IPS-NIHi7 (cell line): ENCODE measurements at regions not wholly inside any gene's neighbourhood (a gene's known extent, or its start where the extent isn't known, plus 50 kb on each side); places are given as distances from the start of the nearest gene placed in this dataset.
"Not testable (repeated sequence)": the region's sequence is repeated elsewhere in the genome, so short reads cannot be mapped to it uniquely, and the experiment has no call there.

Experiments
- DNase-seq: peaks from one replicate; pipeline ENCODE4 v3.0.0; 2012; ENCODE audit warnings: mixed read lengths; ENCODE audit errors: extremely low spot score

DNA sequence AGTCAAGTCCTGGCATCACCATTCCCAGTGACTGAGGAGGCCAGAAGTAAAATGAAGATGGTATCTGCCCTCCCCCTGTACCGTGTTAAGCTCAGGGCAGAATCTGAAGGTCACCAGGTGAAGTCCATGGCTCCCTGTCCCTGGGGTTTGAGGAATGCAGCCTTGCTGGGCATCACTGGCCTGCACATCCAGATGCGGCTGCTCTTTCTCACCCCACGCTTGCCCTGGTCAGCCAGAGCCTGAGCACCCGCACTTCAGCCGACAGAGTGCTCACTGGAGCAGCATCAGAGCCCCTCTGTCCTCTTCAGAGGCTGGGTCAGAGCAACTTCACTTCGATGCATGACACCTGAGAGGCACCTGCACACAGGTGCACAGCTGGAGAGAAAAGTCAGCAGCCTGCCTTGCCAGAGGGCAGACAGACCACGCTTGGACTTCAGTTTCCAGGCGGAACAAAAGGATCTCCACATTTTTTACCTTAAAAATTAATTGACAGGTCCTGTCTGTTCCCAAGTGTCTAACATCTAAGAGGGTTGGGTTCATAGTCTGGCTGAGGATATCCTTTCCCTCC lies 267.3 kb downstream of the ANAPC1 start:
- DNase-seq: no peak

DNA sequence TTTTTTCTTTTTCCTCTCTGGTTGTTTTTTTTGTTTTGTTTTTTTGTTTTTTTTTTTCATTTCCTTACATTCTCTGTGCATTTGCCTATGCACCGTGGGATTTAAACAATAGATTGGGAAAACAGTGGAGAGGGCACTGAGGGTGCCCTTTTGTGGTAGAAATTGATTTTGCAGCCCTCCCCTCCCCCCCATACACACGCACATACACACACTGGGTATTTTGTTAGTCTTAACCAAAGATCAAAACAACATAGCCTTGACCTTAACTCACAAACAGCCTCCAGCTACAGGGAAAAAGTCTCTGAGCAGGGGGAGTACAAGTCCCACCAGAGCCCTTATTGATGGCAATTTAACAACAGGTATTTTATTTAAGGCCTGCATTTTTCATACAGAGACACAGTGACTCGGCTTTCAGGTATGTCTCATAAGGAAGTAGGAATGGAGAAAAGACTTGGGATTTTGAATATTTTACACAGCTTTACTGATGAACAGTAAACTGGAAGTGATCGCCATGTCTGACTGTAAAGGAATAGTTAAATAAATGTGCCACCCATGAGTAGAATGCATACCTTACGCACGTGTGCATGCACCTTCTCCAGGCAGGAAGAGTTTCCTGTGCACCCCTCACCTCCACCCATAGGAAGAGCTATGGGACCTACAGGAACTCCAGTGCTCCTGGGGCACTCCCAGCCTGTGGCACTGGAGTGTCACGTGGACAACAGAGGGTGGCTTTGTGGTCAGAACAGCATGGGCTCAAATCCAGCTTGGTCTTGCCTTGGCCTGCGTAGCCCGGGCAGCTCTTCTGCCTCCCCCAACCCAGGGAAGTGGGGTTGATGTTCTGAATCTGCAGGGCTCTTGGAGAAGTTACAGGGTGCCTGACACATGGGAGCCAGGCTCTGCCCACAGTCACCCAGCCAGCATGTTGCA lies 266.4 kb downstream of the ANAPC1 start:
- no peak for DNase-seq

DNA sequence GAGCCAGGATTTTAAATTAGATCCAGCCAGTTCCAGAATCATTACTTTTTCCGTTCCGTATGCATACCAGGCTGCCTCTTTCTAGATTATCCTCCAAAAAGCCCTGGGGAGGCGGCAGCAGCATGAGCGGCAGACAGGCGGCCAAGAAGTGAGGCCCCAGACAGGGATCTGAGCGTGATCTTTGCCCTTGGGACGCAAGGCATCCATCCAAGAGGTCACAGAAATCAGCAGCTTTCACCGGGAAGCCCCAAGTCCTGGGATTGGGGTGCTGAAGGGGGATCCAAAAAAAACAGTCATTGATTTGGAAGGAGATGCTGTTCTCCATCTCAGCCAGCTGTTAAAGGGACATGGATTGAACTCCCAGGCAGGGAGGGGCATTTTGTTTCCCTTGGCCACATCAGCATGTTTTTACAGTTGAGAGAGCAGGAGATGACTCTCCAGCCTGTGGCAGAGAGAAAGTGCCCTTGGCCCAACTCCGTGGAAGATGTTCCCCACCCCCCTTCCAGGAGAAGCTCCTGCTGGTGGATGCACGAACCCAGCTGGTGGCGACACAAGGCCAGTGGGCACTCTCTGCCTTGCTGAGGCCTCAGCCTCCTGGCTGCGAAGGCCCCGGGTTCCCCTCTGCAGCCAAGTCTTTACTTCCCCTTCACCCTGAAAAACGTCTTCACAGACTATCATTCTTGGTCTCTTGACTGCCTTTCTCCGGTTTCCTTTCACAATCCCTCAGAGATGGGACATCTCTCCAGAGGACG lies 265.6 kb downstream of the ANAPC1 start:
- DNase-seq: no peak

DNA sequence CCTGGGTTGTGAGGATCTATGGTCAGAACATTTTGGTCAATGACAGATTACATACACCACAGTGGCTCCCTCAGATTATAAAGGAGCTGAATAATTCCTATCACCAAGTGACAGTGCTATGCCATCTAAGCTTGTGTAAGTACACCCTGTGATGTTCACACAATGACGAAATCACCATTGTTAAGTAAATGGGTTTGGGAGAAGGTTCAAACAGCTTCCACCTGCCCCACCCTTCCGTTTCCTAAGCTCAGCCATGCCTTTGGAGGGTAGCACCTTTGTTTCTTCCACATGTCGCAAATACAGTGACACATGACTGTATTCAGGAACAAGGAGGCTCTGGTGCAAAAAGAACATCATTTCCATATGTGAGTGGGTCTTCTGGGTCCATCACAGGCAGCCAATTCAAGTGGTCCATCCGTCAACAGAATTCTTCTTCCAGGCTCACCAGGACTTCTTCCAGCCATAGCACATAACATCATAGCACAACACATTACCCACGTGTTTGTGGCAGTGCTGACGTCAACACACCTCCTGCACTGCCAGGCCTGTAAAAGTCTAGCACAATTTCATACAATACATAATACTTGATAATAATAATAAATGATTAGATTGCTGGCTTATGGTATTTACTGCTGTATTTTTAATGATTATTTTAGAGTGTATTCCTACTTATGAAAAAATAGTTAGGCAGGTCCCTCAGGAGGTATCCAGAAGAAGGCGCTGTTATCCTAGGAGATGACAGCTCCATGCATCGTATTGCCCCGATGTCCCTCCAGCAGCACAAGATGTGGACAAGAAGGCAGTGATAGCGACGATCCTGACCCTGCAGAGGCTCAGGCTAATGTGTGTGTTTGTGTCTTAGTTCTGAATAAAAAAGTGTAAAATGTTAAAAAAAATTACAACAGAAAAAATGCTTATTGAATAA lies 264.8 kb downstream of the ANAPC1 start:
- DNase-seq: no peak

DNA sequence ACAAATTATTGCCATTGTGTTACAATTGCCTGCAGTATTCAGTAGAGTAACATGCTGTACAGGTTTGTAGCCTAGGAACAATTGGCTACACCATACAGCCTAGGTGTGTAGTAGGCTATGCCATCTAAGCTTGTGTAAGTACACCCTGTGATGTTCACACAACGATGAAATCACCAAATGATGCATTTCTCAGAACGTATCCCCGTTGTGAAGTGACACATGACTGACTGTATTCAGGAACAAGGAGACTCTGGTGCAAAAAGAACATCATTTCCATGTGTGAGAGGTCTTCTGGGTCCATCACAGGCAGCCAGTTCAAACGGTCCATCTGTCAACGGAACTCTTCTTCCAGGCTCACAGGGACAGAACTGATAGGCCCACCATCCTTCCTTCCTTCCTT lies 263.7 kb downstream of the ANAPC1 start:
- no peak for DNase-seq

DNA sequence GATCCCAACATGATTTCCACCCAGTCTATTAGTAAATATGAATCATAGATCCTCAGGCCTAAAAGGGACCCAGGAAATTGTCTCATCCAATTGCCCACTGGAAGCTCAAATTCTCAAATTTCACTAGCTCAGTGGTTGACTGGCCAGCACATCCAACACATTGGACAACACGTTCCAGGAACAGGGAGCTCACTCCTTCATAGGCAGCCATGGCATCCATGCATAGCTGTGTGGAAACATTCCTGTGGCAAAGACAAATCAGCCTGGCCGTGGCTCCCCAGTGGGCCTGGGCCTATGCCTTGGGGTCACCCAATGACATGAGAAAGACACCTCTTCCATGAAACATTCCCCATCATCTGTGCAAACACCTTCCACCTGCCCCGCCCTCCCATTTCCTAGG lies 261.1 kb downstream of the ANAPC1 start:
- DNase-seq: no peak

DNA sequence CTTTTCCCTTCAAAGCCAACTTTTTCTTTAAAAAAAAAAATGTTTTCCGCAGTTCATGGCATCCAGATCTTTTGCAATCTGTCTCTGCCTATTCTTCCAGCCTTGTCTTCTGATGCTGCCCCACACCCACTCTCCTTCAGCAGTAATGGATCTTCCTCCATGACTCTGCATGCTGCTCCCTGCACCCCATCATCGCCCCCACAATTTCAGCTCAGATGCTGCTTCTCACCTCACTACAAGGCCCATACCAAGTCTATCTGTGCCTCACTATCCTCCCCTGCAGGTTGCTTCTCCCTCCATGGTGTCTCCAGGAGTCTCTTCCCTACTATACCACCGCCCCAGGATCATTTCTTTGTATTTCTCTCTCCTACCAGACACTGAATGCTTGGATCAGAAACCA lies 260.6 kb downstream of the ANAPC1 start:
- DNase-seq: no peak

DNA sequence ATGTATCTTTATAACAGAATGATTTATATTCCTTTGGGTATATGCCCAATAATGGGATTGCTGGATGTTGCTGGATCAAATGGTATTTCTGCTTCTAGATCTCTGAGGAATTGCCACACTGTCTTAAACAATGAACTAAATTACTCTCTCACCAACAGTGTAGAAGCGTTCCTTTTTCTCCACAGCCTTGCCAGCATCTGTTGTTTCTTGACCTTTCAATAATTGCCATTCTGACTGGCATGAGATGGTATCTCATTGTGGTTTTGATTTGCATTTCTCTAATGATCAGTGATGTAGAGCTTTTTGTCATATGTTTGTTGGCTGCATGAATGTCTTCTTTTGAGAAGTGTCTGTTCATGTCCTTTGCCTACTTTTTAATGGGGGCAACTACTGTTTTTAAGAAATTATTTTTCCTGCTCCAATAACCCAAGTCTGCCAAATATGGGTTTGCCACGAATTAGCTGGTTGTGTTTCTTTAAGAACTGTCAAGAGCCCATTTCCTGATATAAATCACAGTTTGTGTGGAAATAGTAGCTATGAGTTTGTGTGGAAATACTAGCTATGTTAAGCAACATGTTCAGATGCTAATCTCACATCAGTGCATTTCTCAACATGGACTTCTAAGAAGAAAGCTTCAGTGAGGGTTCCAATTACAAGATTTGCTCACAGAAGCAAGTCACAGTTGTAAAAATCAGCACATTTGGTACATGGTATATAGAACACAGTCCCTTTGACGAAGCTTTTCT lies 259.4 kb downstream of the ANAPC1 start:
- no peak for DNase-seq

DNA sequence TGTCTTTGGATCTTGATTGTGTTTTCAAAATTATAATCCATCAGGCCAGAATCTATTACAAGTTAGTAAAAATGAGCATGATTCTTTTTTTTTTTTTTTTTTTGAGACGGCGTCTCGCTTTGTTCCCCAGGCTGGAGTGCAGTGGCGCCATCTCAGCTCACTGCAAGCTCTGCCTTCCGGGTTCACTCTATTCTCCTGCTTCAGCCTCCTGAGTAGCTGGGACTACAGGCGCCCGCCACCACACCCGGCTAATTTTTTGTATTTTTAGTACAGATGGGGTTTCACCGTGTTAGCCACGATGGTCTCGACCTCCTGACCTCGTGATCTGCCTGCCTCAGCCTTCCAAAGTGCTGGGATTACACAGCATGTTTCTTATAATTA lies 258.8 kb downstream of the ANAPC1 start:
- DNase-seq: not testable (repeated sequence)

DNA sequence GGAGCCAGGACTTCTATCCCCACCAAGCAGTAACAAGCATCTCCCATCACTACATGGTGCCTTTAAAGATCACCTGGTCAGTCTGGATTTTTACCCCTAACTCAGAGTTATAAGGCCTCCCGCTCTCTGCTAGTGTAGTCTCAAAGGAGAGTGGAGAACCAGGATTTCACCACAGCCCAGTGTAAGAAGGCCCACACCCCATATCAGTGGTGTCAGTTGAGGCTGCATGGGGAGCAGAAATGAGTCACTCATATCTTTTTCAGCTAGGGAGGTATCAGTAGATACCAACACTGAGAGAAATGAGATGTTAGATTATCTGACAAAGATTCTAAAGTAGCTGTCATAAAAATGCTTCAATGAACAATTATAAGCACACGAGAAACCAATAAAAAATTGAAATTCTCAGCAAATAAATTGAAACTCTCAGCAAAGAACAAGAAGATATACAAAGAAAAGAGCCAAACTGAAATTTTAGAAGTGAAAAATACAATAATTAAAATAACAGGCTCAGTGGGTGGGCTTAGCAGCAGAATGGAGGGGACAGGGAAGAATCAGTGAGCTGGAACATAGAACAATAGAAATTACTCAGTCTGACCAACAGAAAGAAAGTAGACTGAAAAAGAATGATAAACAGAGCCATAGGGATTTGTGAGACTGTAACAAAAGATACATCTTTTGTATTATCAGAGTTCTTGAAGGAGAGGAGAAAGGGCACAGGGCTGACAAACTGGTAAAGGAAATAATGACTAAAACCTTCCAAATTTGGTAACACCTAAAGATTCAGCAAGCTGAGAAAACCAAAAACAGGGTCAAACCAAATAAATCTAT lies 257.7 kb downstream of the ANAPC1 start:
- DNase-seq: no peak

DNA sequence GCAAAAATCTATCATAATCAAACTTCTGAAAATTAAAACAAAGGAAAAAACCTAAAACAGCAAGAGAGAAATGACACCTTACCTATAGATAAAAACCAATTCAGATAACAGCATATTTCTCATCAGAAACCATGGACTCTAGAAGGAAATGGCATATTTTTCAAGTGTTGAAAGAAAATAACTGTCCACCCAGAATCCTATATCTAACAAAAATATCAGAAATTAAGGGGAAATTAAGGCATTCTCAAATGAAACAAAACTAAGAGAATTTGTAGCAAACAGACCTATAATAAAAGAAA lies 257.2 kb downstream of the ANAPC1 start:
- DNase-seq: no peak

DNA sequence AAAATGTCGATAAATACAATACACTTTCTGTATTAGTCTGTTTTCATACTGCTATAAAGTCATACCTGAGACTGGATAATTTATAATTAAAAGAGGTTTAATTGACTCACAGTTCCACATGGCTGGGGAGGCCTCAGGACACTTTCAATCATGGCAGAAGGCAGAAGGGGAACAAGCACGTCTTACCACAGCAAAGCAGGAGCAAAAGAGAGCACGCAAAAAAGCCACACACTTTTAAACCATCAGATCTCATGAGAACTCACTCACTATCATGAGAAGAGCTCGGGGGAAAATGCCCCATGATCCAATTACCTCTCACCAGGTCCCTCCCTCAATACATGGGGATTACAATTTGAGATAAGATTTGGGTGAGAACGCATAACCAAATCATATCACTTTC lies 256.7 kb downstream of the ANAPC1 start:
- DNase-seq: no peak

DNA sequence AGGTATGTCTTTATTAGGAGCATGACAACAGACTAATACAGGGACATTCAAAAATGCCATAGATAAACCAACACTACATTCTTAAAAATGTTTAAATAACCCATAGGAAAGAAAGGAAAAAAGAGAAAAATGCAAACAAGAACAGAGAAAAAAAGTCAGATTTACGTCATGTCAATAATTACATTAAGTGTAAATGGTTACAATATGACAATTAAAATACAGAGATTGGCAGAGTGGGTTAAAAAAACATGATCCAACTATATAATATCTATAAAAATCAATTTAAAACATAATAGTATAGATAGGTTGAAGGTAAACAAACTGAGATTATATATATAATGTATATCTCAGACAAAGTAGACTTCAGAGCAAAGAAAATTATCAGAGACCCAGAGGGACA lies 255.8 kb downstream of the ANAPC1 start:
- DNase-seq: no peak

DNA sequence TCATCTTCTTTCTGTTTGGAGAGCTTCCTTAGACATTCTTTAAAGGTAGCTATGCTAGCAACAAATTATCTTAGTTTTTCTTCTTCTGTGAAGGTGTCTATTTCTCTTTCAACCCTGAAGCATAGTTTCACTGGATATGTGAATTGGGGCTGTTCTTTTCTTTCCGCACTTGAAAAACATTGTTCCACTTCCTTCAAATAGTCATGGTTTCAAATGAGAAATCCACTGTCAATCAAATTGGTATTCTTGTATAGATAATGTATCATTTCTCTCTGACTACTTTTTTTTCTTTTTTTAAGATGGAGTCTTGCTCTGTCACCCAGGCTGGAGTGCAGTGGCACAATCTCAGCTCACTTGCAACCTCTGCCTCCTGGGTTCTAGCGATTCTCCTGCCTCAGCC lies 254.0 kb downstream of the ANAPC1 start:
- no peak for DNase-seq

DNA sequence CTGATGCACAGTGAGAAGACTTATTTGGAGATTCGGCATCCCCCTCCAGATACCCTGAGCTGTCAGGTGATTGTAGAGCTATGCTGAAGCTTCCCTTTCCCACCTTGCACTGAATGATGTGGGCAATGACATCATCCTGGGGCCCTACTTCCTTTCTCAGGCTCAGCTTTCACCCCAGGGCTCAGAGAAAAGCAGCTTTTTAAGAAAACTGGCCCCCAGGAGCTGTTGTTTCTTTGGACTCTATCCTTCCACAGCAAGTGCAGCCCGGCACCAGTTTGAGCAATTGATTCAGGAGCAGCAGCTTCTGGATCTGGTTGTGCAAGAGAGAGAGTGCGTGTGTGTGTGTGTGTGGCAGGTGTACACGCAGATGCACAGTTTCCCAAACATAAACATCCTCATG lies 251.3 kb downstream of the ANAPC1 start:
- DNase-seq: no peak

DNA sequence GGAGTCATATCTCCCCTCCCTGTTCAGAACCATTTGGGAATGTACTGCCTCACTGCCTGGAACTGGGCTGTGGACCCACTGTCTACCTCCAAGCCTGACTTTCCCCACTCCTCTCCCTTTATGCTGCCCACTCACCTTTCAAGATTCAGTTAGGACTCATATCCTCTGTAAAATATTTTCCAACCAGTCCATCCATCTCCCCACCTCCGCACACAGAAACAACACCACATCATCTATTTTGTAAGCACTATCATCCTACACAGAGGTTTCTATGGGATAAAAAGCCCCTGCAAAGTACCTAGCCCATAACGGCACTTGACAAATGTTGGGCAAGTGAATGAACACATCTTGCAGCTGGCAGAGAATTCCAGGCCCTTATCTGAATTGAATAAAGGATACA lies 250.8 kb downstream of the ANAPC1 start:
- DNase-seq: no peak

DNA sequence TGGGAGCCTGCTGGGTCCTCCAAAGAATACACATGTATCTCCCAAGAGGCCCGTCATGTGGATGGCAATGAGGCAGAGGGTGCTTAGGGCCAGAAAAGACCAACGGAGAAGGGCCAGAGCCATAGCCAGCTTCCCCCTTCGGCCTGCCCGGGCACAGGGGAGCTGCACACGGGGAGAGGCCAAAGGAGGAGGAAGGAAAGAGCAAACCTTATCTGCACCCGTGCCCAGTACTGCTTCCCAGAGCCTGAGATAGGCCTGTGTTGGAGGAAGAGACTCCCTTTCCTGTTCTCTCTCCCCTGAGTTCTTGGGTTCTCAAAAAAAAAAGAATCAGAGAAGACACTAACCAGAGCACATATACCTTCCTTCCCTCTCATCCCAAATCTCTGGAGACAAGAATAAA lies 250.3 kb downstream of the ANAPC1 start:
- no peak for DNase-seq

DNA sequence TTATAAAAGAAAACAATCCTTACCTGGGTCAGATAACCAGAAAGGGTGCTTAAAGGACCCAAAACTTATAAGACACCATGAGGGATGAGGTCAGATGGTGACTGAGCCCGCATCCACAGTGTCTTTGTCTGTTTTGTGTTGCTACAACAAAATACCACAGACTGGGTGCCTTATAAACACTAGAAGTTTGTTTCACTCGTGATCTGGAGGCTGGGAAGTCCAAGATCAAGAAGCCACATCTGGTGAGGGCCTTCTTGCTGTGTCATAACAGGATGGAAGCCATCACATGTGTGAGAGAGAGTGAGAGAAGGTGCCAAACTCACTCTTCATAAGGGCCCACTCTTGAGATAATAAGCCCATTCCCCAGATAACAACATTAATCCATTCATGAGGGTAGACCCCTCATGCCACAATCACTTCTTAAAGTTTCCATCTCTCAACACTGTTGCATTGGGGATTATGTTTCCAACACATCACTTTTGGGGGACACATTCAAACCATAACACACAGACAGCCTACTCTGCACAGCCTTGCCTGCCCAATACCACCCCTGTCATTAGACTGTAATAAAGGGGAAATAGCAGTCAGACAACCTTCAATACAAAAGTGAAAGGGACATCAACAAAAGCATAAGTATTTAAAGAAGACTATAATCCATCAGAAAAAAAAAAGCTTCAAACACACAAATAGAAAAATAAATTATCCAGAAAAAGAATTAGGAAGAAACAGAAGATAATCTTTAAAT lies 249.8 kb downstream of the ANAPC1 start:
- no peak for DNase-seq

DNA sequence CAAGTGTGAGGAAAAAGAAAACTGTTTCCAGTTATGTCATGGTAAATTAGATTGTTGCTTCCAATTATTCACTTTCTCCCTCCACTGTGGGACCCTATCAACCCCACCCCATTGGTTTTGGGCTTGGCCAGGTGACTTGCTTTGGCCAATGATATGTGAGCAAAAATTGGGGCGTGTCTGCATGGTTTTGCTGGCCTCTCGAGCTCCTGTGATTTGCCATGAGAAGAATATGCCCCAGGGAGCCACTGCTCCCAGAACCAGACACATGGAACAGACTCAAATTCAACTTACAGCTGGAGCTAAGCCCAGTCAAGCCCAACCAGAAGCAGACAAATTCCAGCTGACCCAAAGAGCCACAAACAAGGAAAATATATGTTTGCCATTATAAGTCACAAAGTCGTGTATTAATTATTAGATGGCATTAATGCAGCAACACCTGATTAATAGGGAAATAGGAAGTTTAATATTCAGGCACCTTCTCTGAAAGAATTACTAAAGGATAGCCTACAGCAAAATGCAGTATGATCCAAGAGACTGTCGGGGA lies 248.9 kb downstream of the ANAPC1 start:
- no peak for DNase-seq
